ENCODE measurements at regions not wholly inside any gene's neighbourhood (a gene's known extent, or its start where the extent isn't known, plus 50 kb on each side); places are given as distances from the start of the nearest gene placed in this dataset.

DNA sequence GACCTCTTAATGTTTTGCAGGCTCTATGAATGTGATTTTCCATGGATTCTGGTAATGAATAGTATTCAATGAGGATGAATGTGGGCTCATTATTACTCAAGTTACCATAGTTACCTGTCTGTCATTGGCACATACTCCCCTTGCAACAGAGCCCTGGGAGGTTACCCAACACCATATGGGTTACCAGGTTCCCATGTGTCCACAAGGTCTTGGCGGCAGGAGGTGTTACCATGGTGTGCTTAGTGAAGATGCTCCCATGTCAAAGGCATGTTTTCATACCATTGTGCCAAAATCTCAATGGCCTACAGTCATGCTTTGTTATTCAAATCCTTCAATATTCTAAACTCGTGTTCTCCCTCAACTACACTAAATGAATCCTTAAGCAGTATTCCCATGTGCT is 232.5 kb downstream of the HDGFL1 start:
- no peak overlapping the region for H2AFZ ChIP-seq (ENCODE audit: low read depth, low read length, poor library complexity, severe bottlenecking)
- no peaks in the 10 kb centered on the region for H3K27me3 ChIP-seq (ENCODE audit: insufficient read depth, low read length)
- no peaks in the 10 kb centered on the region for H3K4me1 ChIP-seq (ENCODE audit: control insufficient read depth in 1 of 2, insufficient read depth in 2 of 2, low read length in 2 of 2)
- no peaks in the 10 kb centered on the region for H3K79me2 ChIP-seq (ENCODE audit: insufficient read depth, low read length)
- TF ChIP-seq ELF1 (IDR thresholded peaks at IDR 0.05; ENCODE audit: borderline replicate concordance, low read depth) (no peak), FOSL1 (IDR thresholded peaks at IDR 0.05; ENCODE audit: low read depth) (no peak), TCF7L2 (IDR thresholded peaks at IDR 0.05; ENCODE audit: borderline replicate concordance, extremely low read depth, insufficient read depth, insufficient read length) (no peak), CBX3 (IDR thresholded peaks at IDR 0.05; ENCODE audit: low read depth) (no peak), EZH2 (IDR thresholded peaks at IDR 0.05) (no peak), RAD21 (IDR thresholded peaks at IDR 0.05; ENCODE audit: low read depth) (no peak)
- TF ChIP-seq, protein P1, sequence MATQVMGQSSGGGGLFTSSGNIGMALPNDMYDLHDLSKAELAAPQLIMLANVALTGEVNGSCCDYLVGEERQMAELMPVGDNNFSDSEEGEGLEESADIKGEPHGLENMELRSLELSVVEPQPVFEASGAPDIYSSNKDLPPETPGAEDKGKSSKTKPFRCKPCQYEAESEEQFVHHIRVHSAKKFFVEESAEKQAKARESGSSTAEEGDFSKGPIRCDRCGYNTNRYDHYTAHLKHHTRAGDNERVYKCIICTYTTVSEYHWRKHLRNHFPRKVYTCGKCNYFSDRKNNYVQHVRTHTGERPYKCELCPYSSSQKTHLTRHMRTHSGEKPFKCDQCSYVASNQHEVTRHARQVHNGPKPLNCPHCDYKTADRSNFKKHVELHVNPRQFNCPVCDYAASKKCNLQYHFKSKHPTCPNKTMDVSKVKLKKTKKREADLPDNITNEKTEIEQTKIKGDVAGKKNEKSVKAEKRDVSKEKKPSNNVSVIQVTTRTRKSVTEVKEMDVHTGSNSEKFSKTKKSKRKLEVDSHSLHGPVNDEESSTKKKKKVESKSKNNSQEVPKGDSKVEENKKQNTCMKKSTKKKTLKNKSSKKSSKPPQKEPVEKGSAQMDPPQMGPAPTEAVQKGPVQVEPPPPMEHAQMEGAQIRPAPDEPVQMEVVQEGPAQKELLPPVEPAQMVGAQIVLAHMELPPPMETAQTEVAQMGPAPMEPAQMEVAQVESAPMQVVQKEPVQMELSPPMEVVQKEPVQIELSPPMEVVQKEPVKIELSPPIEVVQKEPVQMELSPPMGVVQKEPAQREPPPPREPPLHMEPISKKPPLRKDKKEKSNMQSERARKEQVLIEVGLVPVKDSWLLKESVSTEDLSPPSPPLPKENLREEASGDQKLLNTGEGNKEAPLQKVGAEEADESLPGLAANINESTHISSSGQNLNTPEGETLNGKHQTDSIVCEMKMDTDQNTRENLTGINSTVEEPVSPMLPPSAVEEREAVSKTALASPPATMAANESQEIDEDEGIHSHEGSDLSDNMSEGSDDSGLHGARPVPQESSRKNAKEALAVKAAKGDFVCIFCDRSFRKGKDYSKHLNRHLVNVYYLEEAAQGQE (IDR thresholded peaks at IDR 0.05; ENCODE audit: low read depth), result no peak
- ATAC-seq (no peak), DNase-seq (ENCODE audit: low read depth, low spot score) (no peak)
- no peaks in the 10 kb centered on the region for H4K20me1 ChIP-seq (ENCODE audit: insufficient read depth)
- no peak overlapping the region for H3K27ac ChIP-seq (ENCODE audit: low read depth, low read length)
- ChIA-PET RAD21 (ENCODE audit: low non-redundant PET in 1 of 2, low total read pairs in 2 of 2, uncharacterized antibody in 2 of 2, unreplicated experiment in 2 of 2) (no interaction called here), POLR2A (no interaction called here), CTCF (no interaction called here)
- H3K9ac ChIP-seq (ENCODE audit: low read length), result no peak overlapping the region
- intact Hi-C loops (cut with micrococcal nuclease), result no loop called here
- no peaks in the 10 kb centered on the region for H3K36me3 ChIP-seq (ENCODE audit: control insufficient read depth in 1 of 2, insufficient read depth in 2 of 2, low read length in 2 of 2)
- H3K9me3 ChIP-seq (ENCODE audit: control insufficient read depth in 1 of 2, insufficient read depth in 1 of 2, low read depth in 1 of 2, low read length in 2 of 2), result no peaks in the 10 kb centered on the region; a peak in 1 of 4 replicates
- no peak overlapping the region for H3K4me2 ChIP-seq (ENCODE audit: low read length)
- no peaks in the 10 kb centered on the region for H3K9me2 ChIP-seq (ENCODE audit: insufficient read depth)
- no peak overlapping the region for H3K4me3 ChIP-seq (replicated peaks in 1 of 2; ENCODE audit: low read depth in 1 of 2, low read length in 2 of 2)
- BruUV-seq (replicated peaks), result no TSS peak
